CD14-positive monocyte (primary cell): ENCODE measurements at regions not wholly inside any gene's neighbourhood (a gene's known extent, or its start where the extent isn't known, plus 50 kb on each side); places are given as distances from the start of the nearest gene placed in this dataset.
A peak's percentile ranks its signal among the peaks of the same experiment; 100 is the strongest.

Source experiments
- DNase-seq, 3 donors: peaks; one replicate each; pipeline ENCODE4 v3.0.0-alpha.2; 2011 to 2022
- H2AFZ ChIP-seq: 2 replicates; pipeline ENCODE4 v1.6.0; 2012; ENCODE audit warnings: mild to moderate bottlenecking, low read depth, low read length, inconsistent platforms; ENCODE audit not compliant: insufficient read depth, poor library complexity, severe bottlenecking
- H3K27ac ChIP-seq, 2 donors: 1 replicate in 1 of 2; 2 replicates in 1 of 2; pipeline ENCODE4 v1.5.1; 2012 to 2013; ENCODE audit warnings: low read length in 2 of 2, control low read depth in 1 of 2, inconsistent platforms in 1 of 2, low read depth in 1 of 2, mild to moderate bottlenecking in 1 of 2
- H3K27me3 ChIP-seq, 2 donors: one replicate each; pipeline versions ENCODE4 v1.6.0 to v1.6.1; 2011 to 2013; ENCODE audit warnings: low read length in 2 of 2; ENCODE audit not compliant: control insufficient read depth in 2 of 2, insufficient read depth in 2 of 2
- H3K36me3 ChIP-seq, 2 donors: replicated peaks in 1 of 2; 1 replicate in 1 of 2; 2 replicates in 1 of 2; pipeline versions ENCODE4 v1.5.1 to v1.6.1; 2012 to 2013; ENCODE audit warnings: low read length in 2 of 2, control low read depth in 1 of 2, inconsistent platforms in 1 of 2, mild to moderate bottlenecking in 1 of 2; ENCODE audit not compliant: insufficient read depth in 2 of 2, control insufficient read depth in 1 of 2
- H3K4me1 ChIP-seq, 2 donors: 1 replicate in 1 of 2; 2 replicates in 1 of 2; pipeline versions ENCODE4 v1.5.1 to v1.6.1; 2012 to 2013; ENCODE audit warnings: low read length in 2 of 2, control low read depth in 1 of 2, inconsistent platforms in 1 of 2, mild to moderate bottlenecking in 1 of 2, moderate library complexity in 1 of 2; ENCODE audit not compliant: insufficient read depth in 2 of 2, control insufficient read depth in 1 of 2
- H3K4me2 ChIP-seq: replicated peaks from 2 replicates; pipeline ENCODE3; 2012; ENCODE audit warnings: low read length, moderate library complexity, mild to moderate bottlenecking; ENCODE audit not compliant: poor library complexity, severe bottlenecking; ENCODE audit errors: extremely low read depth
- H3K4me3 ChIP-seq, 3 experiments: fragments of 200-600 bp in 1 of 3; sonication (generic) in 1 of 3; replicated peaks in 1 of 3; 1 replicate in 2 of 3; 2 replicates in 1 of 3; pipeline ENCODE4 v1.5.1; 2011 to 2013; ENCODE audit warnings: low read length in 3 of 3, mild to moderate bottlenecking in 3 of 3, control low read depth in 2 of 3, low read depth in 2 of 3, inconsistent platforms in 1 of 3, moderate library complexity in 1 of 3
- H3K79me2 ChIP-seq: 2 replicates; pipeline ENCODE4 v1.6.0; 2012; ENCODE audit warnings: mild to moderate bottlenecking, control low read depth, inconsistent platforms, low read length, moderate library complexity; ENCODE audit not compliant: insufficient read depth
- H3K9ac ChIP-seq: 2 replicates; pipeline ENCODE4 v1.6.0; 2017; ENCODE audit warnings: low read length, mild to moderate bottlenecking; ENCODE audit not compliant: insufficient read depth, poor library complexity, severe bottlenecking
- H3K9me3 ChIP-seq, 2 donors: replicated peaks in 1 of 2; 1 replicate in 1 of 2; 2 replicates in 1 of 2; pipeline versions ENCODE4 v1.5.1 to v1.6.1; 2012 to 2013; ENCODE audit warnings: low read length in 2 of 2, control low read depth in 1 of 2; ENCODE audit not compliant: control insufficient read depth in 1 of 2, insufficient read depth in 1 of 2
- H4K20me1 ChIP-seq: 2 replicates; pipeline ENCODE4 v1.6.0; 2012; ENCODE audit warnings: mild to moderate bottlenecking, low read length, control low read depth, moderate library complexity; ENCODE audit not compliant: insufficient read depth
- H3K27ac Mint-ChIP-seq, 7 donors: one replicate each; pipeline ENCODE4 v1.8.0; 2020; ENCODE audit warnings: mild to moderate bottlenecking in 7 of 7, mixed read lengths in 7 of 7, moderate library complexity in 6 of 7, inconsistent platforms in 2 of 7
- H3K27me3 Mint-ChIP-seq, 3 donors: one replicate each; pipeline ENCODE4 v1.8.0; 2021 to 2022; ENCODE audit warnings: low read depth in 3 of 3, mild to moderate bottlenecking in 3 of 3, mixed read lengths in 3 of 3, moderate library complexity in 3 of 3, inconsistent platforms in 1 of 3
- H3K36me3 Mint-ChIP-seq, 2 donors: one replicate each; pipeline ENCODE4 v1.8.0; 2020; ENCODE audit warnings: mixed read lengths in 2 of 2, inconsistent platforms in 1 of 2, mild to moderate bottlenecking in 1 of 2
- H3K4me1 Mint-ChIP-seq: one replicate; pipeline ENCODE4 v1.8.0; 2020; ENCODE audit warnings: mild to moderate bottlenecking, mixed read lengths
- H3K4me3 Mint-ChIP-seq, 2 donors: one replicate each; pipeline ENCODE4 v1.8.0; 2020; ENCODE audit warnings: mild to moderate bottlenecking in 2 of 2, mixed read lengths in 2 of 2, moderate library complexity in 1 of 2
- H3K9me3 Mint-ChIP-seq, 7 donors: one replicate each; pipeline ENCODE4 v1.8.0; 2020 to 2022; ENCODE audit warnings: mixed read lengths in 7 of 7, mild to moderate bottlenecking in 6 of 7, moderate library complexity in 6 of 7, inconsistent platforms in 2 of 7
- WGBS: methylation state at CpG from one replicate; pipeline ENCODE4 v1.1.5; 2013; ENCODE audit warnings: missing lambda C conversion rate; ENCODE audit not compliant: insufficient coverage; 5-methylcytosine and 5-hydroxymethylcytosine counted together
- intact Hi-C, 2 donors: fragments of 100-400 bp; cut with micrococcal nuclease; formaldehyde crosslinking; loops; one replicate each; pipeline versions ENCODE4 v1.15.0 to v1.15.1; 2023
- TF ChIP-seq, protein P1 (sequence below): fragments of 200-600 bp; IDR thresholded peaks from one replicate; pipeline ENCODE4 v1.8.0; 2022; ENCODE audit warnings: antibody characterized with exemption, mild to moderate bottlenecking

DNA sequence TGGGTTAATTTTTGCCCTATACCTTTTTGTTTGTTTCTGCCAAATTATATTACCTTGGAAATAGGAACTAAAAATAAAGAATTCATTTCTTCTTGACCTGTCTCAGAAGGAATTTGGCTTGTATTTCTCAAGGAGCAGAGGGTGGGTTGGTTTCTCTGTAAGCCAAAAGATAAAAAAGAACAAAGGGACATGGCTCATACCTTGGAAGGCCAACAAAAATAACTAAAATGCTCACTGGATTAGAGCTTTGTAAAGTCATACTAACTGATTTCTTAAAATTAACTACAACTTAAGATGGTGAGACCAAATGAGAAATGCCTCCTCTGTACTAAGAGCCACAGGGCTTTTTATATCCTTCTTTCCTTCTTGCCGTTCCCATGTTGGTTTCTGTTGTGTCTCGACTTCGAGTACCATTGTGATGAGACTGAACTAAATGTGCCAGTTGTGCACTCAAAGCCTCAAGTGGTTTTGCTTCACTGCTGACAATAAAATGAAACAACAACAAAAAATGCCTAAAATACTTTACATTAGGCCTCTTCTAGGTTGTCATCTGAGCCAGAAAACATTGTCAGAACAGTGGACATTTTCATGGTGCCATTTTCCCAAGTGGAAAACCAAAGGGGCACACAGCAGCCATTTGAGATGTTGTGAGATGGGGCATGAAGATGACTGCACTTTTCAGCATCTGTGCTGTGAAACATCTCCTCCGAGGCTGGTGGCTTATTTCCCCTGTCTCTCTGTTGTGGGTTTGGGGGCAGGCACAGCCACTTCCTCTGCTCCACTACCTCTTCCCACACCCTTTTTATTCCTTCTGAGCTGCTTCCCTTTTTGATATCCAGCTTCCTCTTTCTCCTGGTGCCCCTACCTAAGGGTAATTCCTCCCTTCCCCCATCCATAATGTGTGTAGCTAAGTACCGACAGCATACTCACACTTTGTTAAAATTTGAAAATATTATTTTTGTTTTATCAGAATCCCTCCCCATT lies 51.8 kb upstream of the AGR3 start:
- H3K9ac ChIP-seq = no peak overlapping the region
- H3K4me3 ChIP-seq = peak overlapping the region in 2 of 3 experiments; percentile 9 to 51
- peaks cover 57 to 76% of the 10 kb centered on the region in 2 donors for H3K4me1 ChIP-seq
- WGBS = 10% methylated on average over 2 of the region's 5 CpGs
- no peak overlapping the region for H2AFZ ChIP-seq
- H3K9me3 Mint-ChIP-seq = no peaks in the 10 kb centered on the region
- peaks cover 0 to 3% (median 0%) of the 10 kb centered on the region in 3 donors for H3K27me3 Mint-ChIP-seq
- peak overlapping the region; percentile 46 to 88 (median 73) for H3K27ac Mint-ChIP-seq
- H3K4me2 ChIP-seq = peak overlapping the region; percentile 63
- H3K36me3 ChIP-seq = no peaks in the 10 kb centered on the region
- H3K79me2 ChIP-seq = no peaks in the 10 kb centered on the region
- H4K20me1 ChIP-seq = no peaks in the 10 kb centered on the region
- DNase-seq = peak; percentile 83 to 89 (median 86)
- peak overlapping the region; percentile 53 to 77 for H3K4me3 Mint-ChIP-seq
- peak overlapping the region in 1 of 2 donors; percentile 73 for H3K27ac ChIP-seq
- peaks cover 6 to 7% of the 10 kb centered on the region in 2 donors for H3K36me3 Mint-ChIP-seq
- H3K27me3 ChIP-seq = no peaks in the 10 kb centered on the region
- intact Hi-C loops = no loop called here
- H3K4me1 Mint-ChIP-seq = peaks cover 60% of the 10 kb centered on the region
- no peaks in the 10 kb centered on the region for H3K9me3 ChIP-seq
- TF ChIP-seq, protein P1, sequence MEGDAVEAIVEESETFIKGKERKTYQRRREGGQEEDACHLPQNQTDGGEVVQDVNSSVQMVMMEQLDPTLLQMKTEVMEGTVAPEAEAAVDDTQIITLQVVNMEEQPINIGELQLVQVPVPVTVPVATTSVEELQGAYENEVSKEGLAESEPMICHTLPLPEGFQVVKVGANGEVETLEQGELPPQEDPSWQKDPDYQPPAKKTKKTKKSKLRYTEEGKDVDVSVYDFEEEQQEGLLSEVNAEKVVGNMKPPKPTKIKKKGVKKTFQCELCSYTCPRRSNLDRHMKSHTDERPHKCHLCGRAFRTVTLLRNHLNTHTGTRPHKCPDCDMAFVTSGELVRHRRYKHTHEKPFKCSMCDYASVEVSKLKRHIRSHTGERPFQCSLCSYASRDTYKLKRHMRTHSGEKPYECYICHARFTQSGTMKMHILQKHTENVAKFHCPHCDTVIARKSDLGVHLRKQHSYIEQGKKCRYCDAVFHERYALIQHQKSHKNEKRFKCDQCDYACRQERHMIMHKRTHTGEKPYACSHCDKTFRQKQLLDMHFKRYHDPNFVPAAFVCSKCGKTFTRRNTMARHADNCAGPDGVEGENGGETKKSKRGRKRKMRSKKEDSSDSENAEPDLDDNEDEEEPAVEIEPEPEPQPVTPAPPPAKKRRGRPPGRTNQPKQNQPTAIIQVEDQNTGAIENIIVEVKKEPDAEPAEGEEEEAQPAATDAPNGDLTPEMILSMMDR = no peak

DNA sequence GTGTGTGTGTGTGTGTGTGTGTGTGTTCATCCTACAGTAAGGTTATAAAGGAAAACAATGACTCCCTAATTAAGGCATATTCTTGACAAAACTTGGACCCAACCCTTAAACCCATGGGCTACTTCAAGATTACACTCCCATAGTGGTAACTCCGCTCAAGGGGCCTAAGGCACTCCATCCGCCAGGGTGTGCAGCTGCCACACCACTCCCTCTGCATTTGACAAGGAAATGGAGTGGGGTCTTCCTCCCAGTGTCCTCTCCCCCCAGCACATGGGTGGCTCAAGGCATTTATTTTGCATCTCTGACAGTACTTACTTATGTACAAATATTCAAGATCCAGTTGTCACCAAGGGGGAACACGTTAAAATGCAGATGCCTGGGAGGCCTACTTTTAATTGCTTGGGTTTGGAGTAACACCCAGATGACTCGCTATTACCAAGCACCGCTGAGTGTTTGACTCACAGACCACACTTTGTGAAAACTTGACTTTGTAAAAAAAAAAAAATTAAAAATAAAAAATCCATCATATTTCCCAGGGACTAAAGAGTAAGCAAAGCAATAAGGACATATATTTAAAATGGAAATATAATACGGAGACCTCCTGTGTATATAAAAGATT lies 53.0 kb upstream of the AGR3 start:
- Histone ChIP-seq H3K4me2 (no peak overlapping the region), H3K36me3 (no peaks in the 10 kb centered on the region), H3K27ac (peak overlapping the region in 1 of 2 donors; percentile 73), H3K79me2 (no peaks in the 10 kb centered on the region), H3K4me3 (peak overlapping the region in 1 of 3 experiments; percentile 51), H3K9me3 (no peaks in the 10 kb centered on the region), H3K27me3 (no peaks in the 10 kb centered on the region), H2AFZ (no peak overlapping the region), H3K4me1 (peaks cover 48 to 63% of the 10 kb centered on the region in 2 donors), H4K20me1 (no peaks in the 10 kb centered on the region), H3K9ac (no peak overlapping the region)
- Mint-ChIP-seq H3K4me1 (peaks cover 50% of the 10 kb centered on the region), H3K27ac (peak overlapping the region in 4 of 7 donors; percentile 48 to 82 (median 70)), H3K27me3 (peaks cover 0 to 3% (median 0%) of the 10 kb centered on the region in 3 donors), H3K4me3 (peak overlapping the region in 1 of 2 donors; percentile 23), H3K36me3 (peaks cover 6 to 7% of the 10 kb centered on the region in 2 donors), H3K9me3 (no peaks in the 10 kb centered on the region)
- WGBS = 80% methylated on average over 1 of the region's 6 CpGs
- TF ChIP-seq, protein P1 = no peak
- peak in 2 of 3 donors; percentile 15 to 33 for DNase-seq
- intact Hi-C loops = no loop called here
